Subcutaneous abdominal adipose tissue (tissue), 5 donors: ENCODE measurements at regions not wholly inside any gene's neighbourhood (a gene's known extent, or its start where the extent isn't known, plus 50 kb on each side); places are given as distances from the start of the nearest gene placed in this dataset.

Source experiments
- H3K27ac ChIP-seq: one replicate; pipeline ENCODE4 v1.7.0; 2013; ENCODE audit warnings: low read depth, mild to moderate bottlenecking, inconsistent platforms, low read length, moderate library complexity
- H3K27me3 ChIP-seq, 5 donors: one replicate each; pipeline ENCODE4 v1.7.0; 2013; ENCODE audit warnings: low read length in 5 of 5, inconsistent platforms in 1 of 5; ENCODE audit not compliant: control insufficient read depth in 5 of 5, insufficient read depth in 4 of 5
- H3K36me3 ChIP-seq, 5 donors: one replicate each; pipeline ENCODE4 v1.7.0; 2013; ENCODE audit warnings: low read length in 5 of 5; ENCODE audit not compliant: control insufficient read depth in 5 of 5, insufficient read depth in 5 of 5
- H3K4me1 ChIP-seq, 5 donors: one replicate each; pipeline ENCODE4 v1.7.0; 2013; ENCODE audit warnings: low read length in 5 of 5, mild to moderate bottlenecking in 3 of 5, moderate library complexity in 1 of 5; ENCODE audit not compliant: control insufficient read depth in 5 of 5, insufficient read depth in 5 of 5
- H3K4me3 ChIP-seq, 5 donors: one replicate each; pipeline ENCODE4 v1.7.0; 2013; ENCODE audit warnings: low read length in 5 of 5, low read depth in 1 of 5
- H3K9ac ChIP-seq, 5 donors: one replicate each; pipeline ENCODE4 v1.7.0; 2013; ENCODE audit warnings: low read length in 5 of 5, mild to moderate bottlenecking in 4 of 5, moderate library complexity in 3 of 5
- H3K9me3 ChIP-seq, 5 donors: one replicate each; pipeline ENCODE4 v1.7.0; 2013; ENCODE audit warnings: low read length in 5 of 5; ENCODE audit not compliant: control insufficient read depth in 5 of 5
- donor health status: healthy.
- donor health status: healthy.
- donor health status: healthy.
- donor health status: healthy.
- donor health status: healthy.

GRCh38 chr4:89365375-89365774 is 57.8 kb upstream of the GPRIN3 start:
- Histone ChIP-seq H3K27ac (no peak overlapping the region), H3K9me3 (peaks cover 0 to 4% (median 0%) of the 10 kb centered on the region in 5 donors), H3K9ac (no peak overlapping the region), H3K27me3 (no peaks in the 10 kb centered on the region), H3K36me3 (no peaks in the 10 kb centered on the region), H3K4me3 (no peak overlapping the region), H3K4me1 (no peaks in the 10 kb centered on the region)

- Histone ChIP-seq H3K4me1 (no peaks in the 10 kb centered on the region), H3K27me3 (no peaks in the 10 kb centered on the region), H3K27ac (no peak overlapping the region), H3K36me3 (no peaks in the 10 kb centered on the region), H3K4me3 (no peak overlapping the region), H3K9ac (no peak overlapping the region), H3K9me3 (peaks cover 0 to 4% (median 0%) of the 10 kb centered on the region in 5 donors)
Measured at GRCh38 chr4:89364541-89364940, 56.9 kb upstream of the GPRIN3 start.

DNA sequence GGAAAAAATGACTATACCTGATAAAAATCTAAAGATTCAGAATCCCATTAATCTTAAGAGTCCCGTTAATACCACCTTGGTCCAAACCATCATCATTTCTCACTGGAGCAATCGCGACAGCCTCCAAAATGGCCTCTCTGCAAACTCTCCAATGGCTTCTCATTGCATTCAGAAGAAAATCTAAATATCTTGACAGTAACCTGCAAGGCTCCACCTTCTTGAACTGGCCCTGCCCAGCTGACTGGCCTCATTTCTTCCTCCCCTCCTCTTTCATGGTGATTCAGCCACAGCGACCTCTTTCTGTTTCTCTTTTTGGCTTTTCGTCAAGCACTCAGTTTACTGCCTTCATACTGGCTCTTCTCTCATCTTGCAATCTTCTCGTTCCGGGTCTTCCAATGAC is 56.2 kb upstream of the GPRIN3 start:
- Histone ChIP-seq H3K27ac (no peak overlapping the region), H3K4me1 (no peaks in the 10 kb centered on the region), H3K4me3 (no peak overlapping the region), H3K36me3 (no peaks in the 10 kb centered on the region), H3K9me3 (peaks cover 0 to 4% (median 0%) of the 10 kb centered on the region in 5 donors), H3K9ac (no peak overlapping the region), H3K27me3 (no peaks in the 10 kb centered on the region)

GRCh38 chr4:89358935-89359638 is 51.5 kb upstream of the GPRIN3 start:
- no peak overlapping the region for H3K4me3 ChIP-seq
- no peaks in the 10 kb centered on the region for H3K4me1 ChIP-seq
- H3K9ac ChIP-seq: no peak overlapping the region
- no peak overlapping the region for H3K27ac ChIP-seq
- no peaks in the 10 kb centered on the region for H3K27me3 ChIP-seq
- H3K36me3 ChIP-seq: no peaks in the 10 kb centered on the region
- H3K9me3 ChIP-seq: no peaks in the 10 kb centered on the region

DNA sequence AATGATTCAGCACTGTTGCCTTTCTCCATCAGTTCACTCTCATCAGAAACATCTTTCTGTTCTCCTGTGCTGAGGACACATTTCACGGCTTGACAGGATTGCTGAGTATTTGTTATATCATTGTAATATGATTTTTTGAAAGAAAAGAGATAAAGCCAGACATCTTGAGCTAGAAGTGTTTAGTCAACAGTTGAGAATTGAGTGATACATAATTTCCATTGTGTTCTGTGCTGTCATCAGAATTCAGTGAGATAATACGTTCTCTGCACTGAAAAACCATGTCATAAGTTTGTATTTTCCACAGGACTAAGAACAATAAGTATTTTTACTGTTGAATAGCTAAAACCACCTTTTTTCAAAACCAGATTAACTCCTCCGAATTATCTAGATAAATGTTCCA is 50.2 kb upstream of the GPRIN3 start:
- Histone ChIP-seq H3K36me3 (no peaks in the 10 kb centered on the region), H3K27ac (no peak overlapping the region), H3K9ac (no peak overlapping the region), H3K4me3 (no peak overlapping the region), H3K9me3 (no peaks in the 10 kb centered on the region), H3K27me3 (no peaks in the 10 kb centered on the region), H3K4me1 (no peaks in the 10 kb centered on the region)
